Activated CD4-positive, alpha-beta T cell treated with anti-CD3 and anti-CD28 coated beads, Interleukin-2, amount 50 U/mL, for 24 hours (primary cell): ENCODE measurements at regions not wholly inside any gene's neighbourhood (a gene's known extent, or its start where the extent isn't known, plus 50 kb on each side); places are given as distances from the start of the nearest gene placed in this dataset.

Experiments
- DNase-seq, 2 donors: peaks; one replicate each; pipeline ENCODE4 v3.0.0-alpha.2; 2020; ENCODE audit warnings: low read depth in 1 of 2, low spot score in 1 of 2

- no peak for DNase-seq
Measured at GRCh38 chr12:39240587-39240986, 202.3 kb downstream of the KIF21A start.

GRCh38 chr12:39239490-39240486 lies 203.1 kb downstream of the KIF21A start:
- DNase-seq, result no peak

- no peak for DNase-seq
Measured at GRCh38 chr12:39237004-39237403, 205.9 kb downstream of the KIF21A start.

GRCh38 chr12:39235990-39236767 lies 206.7 kb downstream of the KIF21A start:
- no peak for DNase-seq

GRCh38 chr12:39230086-39230485 lies 212.8 kb downstream of the KIF21A start:
- no peak for DNase-seq

- DNase-seq, result no peak
Measured at GRCh38 chr12:39227218-39227617, 215.7 kb downstream of the KIF21A start.

GRCh38 chr12:39224971-39225370 lies 217.9 kb downstream of the KIF21A start:
- DNase-seq, result no peak

- DNase-seq, result no peak
Measured at GRCh38 chr12:39205969-39206368, 237.0 kb downstream of the KIF21A start.

- no peak for DNase-seq
Measured at GRCh38 chr12:39199351-39199750, 243.6 kb downstream of the KIF21A start.

GRCh38 chr12:39188689-39189088 lies 254.2 kb downstream of the KIF21A start:
- no peak for DNase-seq

GRCh38 chr12:39186744-39187143 lies 256.2 kb downstream of the KIF21A start:
- DNase-seq, result no peak

- no peak for DNase-seq
Measured at GRCh38 chr12:39178837-39179236, 264.1 kb downstream of the KIF21A start.

- no peak for DNase-seq
Measured at GRCh38 chr12:39176356-39176755, 266.6 kb downstream of the KIF21A start.

GRCh38 chr12:39173726-39174125 lies 268.3 kb upstream of the CPNE8 start:
- no peak for DNase-seq

GRCh38 chr12:39165338-39165737 lies 259.9 kb upstream of the CPNE8 start:
- no peak for DNase-seq

GRCh38 chr12:39161465-39162085 lies 256.2 kb upstream of the CPNE8 start:
- DNase-seq, result no peak

GRCh38 chr12:39157696-39158342 lies 252.4 kb upstream of the CPNE8 start:
- DNase-seq, result no peak

- no peak for DNase-seq
Measured at GRCh38 chr12:39145175-39145999, 240.0 kb upstream of the CPNE8 start.

- DNase-seq, result no peak
Measured at GRCh38 chr12:39144613-39145061, 239.2 kb upstream of the CPNE8 start.

- no peak for DNase-seq
Measured at GRCh38 chr12:39138268-39138667, 232.9 kb upstream of the CPNE8 start.
